AG09309 (cell line): ENCODE measurements at regions not wholly inside any gene's neighbourhood (a gene's known extent, or its start where the extent isn't known, plus 50 kb on each side); places are given as distances from the start of the nearest gene placed in this dataset.

ENCODE experiments used
- DNase-seq: peaks from one replicate; pipeline ENCODE4 v3.0.0-alpha.2; 2010; ENCODE audit warnings: low read depth
- H3K4me3 ChIP-seq: 2 replicates; pipeline ENCODE4 v1.5.1; 2011; ENCODE audit warnings: mild to moderate bottlenecking, low read depth, low read length, moderate library complexity; ENCODE audit not compliant: control insufficient read depth
- CTCF ChIP-seq: IDR thresholded peaks from 2 replicates; pipeline ENCODE4 v1.5.1; 2011; ENCODE audit warnings: mild to moderate bottlenecking, low read depth, low read length, inconsistent platforms; ENCODE audit not compliant: insufficient read depth, control insufficient read depth; ENCODE audit errors: missing control alignments

- no peak for TF ChIP-seq CTCF
- no peak for DNase-seq
Observed at GRCh38 chr9:14389146-14389545, 75.2 kb upstream of the NFIB start.

GRCh38 chr9:14383773-14384172 lies 69.8 kb upstream of the NFIB start:
- no peak overlapping the region for H3K4me3 ChIP-seq
- no peak for TF ChIP-seq CTCF
- DNase-seq: no peak

More at GRCh38 chr9:14389146-14389545, 75.2 kb upstream of the NFIB start:
- no peak overlapping the region for H3K4me3 ChIP-seq

- TF ChIP-seq CTCF: no peak
- H3K4me3 ChIP-seq: no peak overlapping the region
- no peak for DNase-seq
Observed at GRCh38 chr9:14383294-14383693, 69.4 kb upstream of the NFIB start.

- H3K4me3 ChIP-seq: no peak overlapping the region
- TF ChIP-seq CTCF: no peak
- no peak for DNase-seq
Observed at GRCh38 chr9:14380061-14380836, 66.3 kb upstream of the NFIB start.

- H3K4me3 ChIP-seq: no peak overlapping the region
- TF ChIP-seq CTCF: no peak
- no peak for DNase-seq
Observed at GRCh38 chr9:14379280-14379679, 65.3 kb upstream of the NFIB start.

- H3K4me3 ChIP-seq: no peak overlapping the region
- no peak for DNase-seq
- no peak for TF ChIP-seq CTCF
Observed at GRCh38 chr9:14373706-14374105, 59.8 kb upstream of the NFIB start.
